ENCODE measurements at regions not wholly inside any gene's neighbourhood (a gene's known extent, or its start where the extent isn't known, plus 50 kb on each side); places are given as distances from the start of the nearest gene placed in this dataset.

DNA sequence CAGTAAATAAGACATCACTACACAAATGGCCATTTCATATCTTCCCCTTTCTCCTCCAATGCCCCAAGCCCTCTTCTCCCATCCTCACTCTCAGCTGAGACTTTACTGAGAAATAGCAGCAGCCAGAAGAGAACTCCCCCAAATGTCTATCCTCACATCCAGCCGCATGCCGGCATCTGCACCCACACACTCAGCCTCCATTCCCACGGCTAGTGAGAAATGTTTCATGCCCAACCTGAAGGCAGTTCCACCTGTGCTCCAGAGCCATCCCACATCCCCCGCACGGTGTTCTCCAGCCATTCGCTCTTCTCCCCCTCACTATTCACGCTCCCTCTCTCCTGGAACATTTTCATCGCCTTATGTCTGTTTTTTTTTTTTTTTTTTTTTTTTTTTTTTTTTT, 208.7 kb upstream of the DIO3 start:
- Histone ChIP-seq H3K27ac (replicated peaks) (no peak overlapping the region), H3K4me3 (no peak overlapping the region), H3K9me3 (replicated peaks) (peaks cover 48% of the 10 kb centered on the region), H3K36me3 (no peaks in the 10 kb centered on the region), H3K4me1 (no peaks in the 10 kb centered on the region), H3K27me3 (ENCODE audit: low read depth) (peaks cover 5% of the 10 kb centered on the region)
- intact Hi-C loops (cut with micrococcal nuclease), result no loop called here
- no peak for DNase-seq
- TF ChIP-seq, protein P1, sequence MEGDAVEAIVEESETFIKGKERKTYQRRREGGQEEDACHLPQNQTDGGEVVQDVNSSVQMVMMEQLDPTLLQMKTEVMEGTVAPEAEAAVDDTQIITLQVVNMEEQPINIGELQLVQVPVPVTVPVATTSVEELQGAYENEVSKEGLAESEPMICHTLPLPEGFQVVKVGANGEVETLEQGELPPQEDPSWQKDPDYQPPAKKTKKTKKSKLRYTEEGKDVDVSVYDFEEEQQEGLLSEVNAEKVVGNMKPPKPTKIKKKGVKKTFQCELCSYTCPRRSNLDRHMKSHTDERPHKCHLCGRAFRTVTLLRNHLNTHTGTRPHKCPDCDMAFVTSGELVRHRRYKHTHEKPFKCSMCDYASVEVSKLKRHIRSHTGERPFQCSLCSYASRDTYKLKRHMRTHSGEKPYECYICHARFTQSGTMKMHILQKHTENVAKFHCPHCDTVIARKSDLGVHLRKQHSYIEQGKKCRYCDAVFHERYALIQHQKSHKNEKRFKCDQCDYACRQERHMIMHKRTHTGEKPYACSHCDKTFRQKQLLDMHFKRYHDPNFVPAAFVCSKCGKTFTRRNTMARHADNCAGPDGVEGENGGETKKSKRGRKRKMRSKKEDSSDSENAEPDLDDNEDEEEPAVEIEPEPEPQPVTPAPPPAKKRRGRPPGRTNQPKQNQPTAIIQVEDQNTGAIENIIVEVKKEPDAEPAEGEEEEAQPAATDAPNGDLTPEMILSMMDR (IDR thresholded peaks at IDR 0.05; ENCODE audit: borderline replicate concordance), result no peak

DNA sequence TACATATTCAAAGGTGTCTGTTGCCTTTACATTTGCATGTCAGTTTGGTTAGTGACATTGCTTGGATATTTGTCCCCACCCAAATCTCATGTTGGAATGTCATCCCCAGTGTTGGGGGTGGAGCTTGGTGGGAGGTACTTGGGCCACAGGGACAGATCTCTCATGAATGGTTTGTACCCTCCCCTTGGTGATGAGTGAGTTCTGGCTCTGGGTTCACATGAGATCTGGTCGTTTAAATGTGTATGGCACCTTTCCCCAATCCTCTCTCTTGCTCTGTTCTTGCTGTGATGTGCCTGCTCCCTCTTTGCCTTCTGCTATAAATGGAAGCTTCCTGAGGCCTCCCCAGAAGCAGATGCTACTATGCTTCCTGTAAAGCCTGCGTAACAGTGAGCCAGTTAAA, 207.9 kb upstream of the DIO3 start:
- intact Hi-C loops (cut with micrococcal nuclease), result no loop called here
- TF ChIP-seq, protein P1 (IDR thresholded peaks at IDR 0.05; ENCODE audit: borderline replicate concordance), result no peak
- no peak overlapping the region for H3K4me3 ChIP-seq

DNA sequence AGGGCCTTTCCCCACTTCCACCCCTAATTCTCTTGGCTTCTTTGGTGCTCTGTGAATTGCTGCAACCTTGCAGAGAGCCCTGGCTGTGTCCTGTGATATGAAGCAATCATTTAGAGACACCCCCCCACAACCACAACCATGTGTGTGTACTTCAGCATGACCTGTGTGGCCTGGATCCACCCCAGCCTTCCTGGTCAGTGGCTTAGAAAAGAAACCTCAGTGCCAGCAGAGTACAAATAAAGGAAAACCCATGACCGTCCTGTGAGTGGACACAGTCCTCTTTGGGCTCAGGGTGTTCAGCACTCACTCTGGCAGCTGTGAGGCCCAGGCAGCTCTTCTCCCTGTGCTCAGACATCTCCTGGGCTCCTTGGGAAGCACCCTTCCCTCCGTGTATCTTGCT, 206.6 kb upstream of the DIO3 start:
- H3K4me1 ChIP-seq, result no peaks in the 10 kb centered on the region
- no peak overlapping the region for H3K27ac ChIP-seq (replicated peaks)
- H3K9me3 ChIP-seq (replicated peaks), result peaks cover 38% of the 10 kb centered on the region
- DNase-seq, result no peak
- H3K4me3 ChIP-seq, result no peak overlapping the region
- intact Hi-C loops (cut with micrococcal nuclease), result no loop called here
- no peaks in the 10 kb centered on the region for H3K36me3 ChIP-seq
- peaks cover 5% of the 10 kb centered on the region for H3K27me3 ChIP-seq (ENCODE audit: low read depth)
- TF ChIP-seq, protein P1 (IDR thresholded peaks at IDR 0.05; ENCODE audit: borderline replicate concordance), result no peak

More for the DNA sequence above, 207.9 kb upstream of the DIO3 start:
- Histone ChIP-seq H3K27ac (replicated peaks) (no peak overlapping the region), H3K9me3 (replicated peaks) (peaks cover 46% of the 10 kb centered on the region), H3K36me3 (no peaks in the 10 kb centered on the region), H3K27me3 (ENCODE audit: low read depth) (peaks cover 5% of the 10 kb centered on the region), H3K4me1 (no peaks in the 10 kb centered on the region)
- DNase-seq, result no peak

DNA sequence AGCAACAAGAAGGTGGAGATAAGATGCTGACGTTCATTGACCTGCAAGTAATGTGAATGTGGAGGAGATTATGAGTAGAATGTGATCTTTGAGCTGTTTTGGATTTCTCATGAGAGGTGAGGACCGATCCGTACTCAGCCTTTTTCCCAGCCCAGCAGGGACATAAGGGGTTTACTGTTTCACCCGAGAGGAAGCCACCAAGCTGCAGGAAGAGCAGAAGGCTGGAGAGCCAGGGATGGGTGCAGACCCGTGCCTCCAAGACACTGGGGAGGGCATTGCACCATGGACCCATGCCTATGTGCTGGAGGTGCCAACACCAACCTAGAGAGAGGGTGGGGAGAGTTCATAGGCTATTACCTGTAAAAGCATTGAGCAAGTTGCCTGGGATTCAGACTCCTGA, 206.0 kb upstream of the DIO3 start:
- TF ChIP-seq, protein P1 (IDR thresholded peaks at IDR 0.05; ENCODE audit: borderline replicate concordance), result no peak
- no peaks in the 10 kb centered on the region for H3K36me3 ChIP-seq
- H3K9me3 ChIP-seq (replicated peaks), result peaks cover 38% of the 10 kb centered on the region
- no peak for DNase-seq
- no peak overlapping the region for H3K27ac ChIP-seq (replicated peaks)
- no peak overlapping the region for H3K4me3 ChIP-seq
- peaks cover 8% of the 10 kb centered on the region for H3K27me3 ChIP-seq (ENCODE audit: low read depth)
- no peaks in the 10 kb centered on the region for H3K4me1 ChIP-seq
- intact Hi-C loops (cut with micrococcal nuclease), result no loop called here

DNA sequence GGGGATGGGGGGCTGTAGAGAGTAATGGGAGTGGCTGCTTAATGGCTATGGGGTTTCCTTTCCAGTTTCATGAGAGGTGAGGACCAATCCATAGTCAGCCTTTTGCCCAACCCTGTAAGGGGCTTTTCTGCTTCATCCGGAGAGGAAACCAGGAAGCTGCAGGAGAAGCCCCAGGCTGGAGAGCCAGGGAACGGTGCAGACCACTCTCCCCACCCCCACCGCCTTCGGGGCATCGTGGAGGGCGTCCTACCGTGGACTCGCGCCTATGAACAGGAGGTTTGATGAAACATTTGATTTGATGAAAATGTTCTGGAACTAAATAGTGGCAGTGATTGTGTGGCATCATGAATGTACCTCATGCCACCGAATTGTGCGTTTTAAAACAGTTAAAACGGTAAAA, 204.3 kb upstream of the DIO3 start:
- H3K36me3 ChIP-seq, result no peaks in the 10 kb centered on the region
- H3K4me3 ChIP-seq, result no peak overlapping the region
- intact Hi-C loops (cut with micrococcal nuclease), result no loop called here
- peaks cover 38% of the 10 kb centered on the region for H3K9me3 ChIP-seq (replicated peaks)
- DNase-seq, result no peak
- TF ChIP-seq, protein P1 (IDR thresholded peaks at IDR 0.05; ENCODE audit: borderline replicate concordance), result no peak
- peaks cover 20% of the 10 kb centered on the region for H3K27me3 ChIP-seq (ENCODE audit: low read depth)
- no peaks in the 10 kb centered on the region for H3K4me1 ChIP-seq
- H3K27ac ChIP-seq (replicated peaks), result no peak overlapping the region
